Liver (tissue), 8 donors: ENCODE measurements at regions not wholly inside any gene's neighbourhood (a gene's known extent, or its start where the extent isn't known, plus 50 kb on each side); places are given as distances from the start of the nearest gene placed in this dataset.

ENCODE experiments used
- DNase-seq: peaks from one replicate; pipeline ENCODE4 v3.0.0-alpha.2; 2017; ENCODE audit warnings: low spot score
- H3K27ac ChIP-seq, 2 donors: one replicate each; pipeline ENCODE4 v1.7.0; 2013; ENCODE audit warnings: inconsistent platforms in 2 of 2, low read length in 2 of 2, control low read depth in 1 of 2, low read depth in 1 of 2, mild to moderate bottlenecking in 1 of 2
- H3K27me3 ChIP-seq, 4 donors: one replicate each; pipeline versions ENCODE4 v1.6.1 to v1.7.0; 2013; ENCODE audit warnings: low read length in 3 of 4, inconsistent platforms in 1 of 4, mild to moderate bottlenecking in 1 of 4, moderate library complexity in 1 of 4; ENCODE audit not compliant: control insufficient read depth in 4 of 4, insufficient read depth in 4 of 4
- H3K36me3 ChIP-seq, 4 donors: one replicate each; pipeline versions ENCODE4 v1.6.1 to v1.7.0; 2013; ENCODE audit warnings: low read length in 3 of 4, mild to moderate bottlenecking in 3 of 4, low read depth in 1 of 4, moderate library complexity in 1 of 4; ENCODE audit not compliant: control insufficient read depth in 4 of 4, insufficient read depth in 3 of 4
- H3K4me1 ChIP-seq, 4 donors: one replicate each; pipeline versions ENCODE4 v1.6.1 to v1.7.0; 2013; ENCODE audit warnings: low read length in 3 of 4, mild to moderate bottlenecking in 3 of 4, moderate library complexity in 1 of 4; ENCODE audit not compliant: control insufficient read depth in 4 of 4, insufficient read depth in 4 of 4
- H3K4me3 ChIP-seq, 3 donors: one replicate each; pipeline versions ENCODE4 v1.6.1 to v1.7.0; 2013; ENCODE audit warnings: low read length in 3 of 3, control low read depth in 1 of 3, low read depth in 1 of 3, mild to moderate bottlenecking in 1 of 3
- H3K9ac ChIP-seq, 2 donors: one replicate each; pipeline ENCODE4 v1.7.0; 2013; ENCODE audit warnings: low read length in 2 of 2, mild to moderate bottlenecking in 2 of 2, moderate library complexity in 2 of 2, control low read depth in 1 of 2, low read depth in 1 of 2
- H3K9me3 ChIP-seq, 4 donors: one replicate each; pipeline versions ENCODE4 v1.6.1 to v1.7.0; 2013; ENCODE audit warnings: low read length in 3 of 4; ENCODE audit not compliant: control insufficient read depth in 4 of 4
- ATF3 ChIP-seq: IDR thresholded peaks from 2 replicates; pipeline ENCODE4 v1.6.1; 2016; ENCODE audit warnings: antibody characterized with exemption
- CTCF ChIP-seq: fragments of 150-350 bp; IDR thresholded peaks from 2 replicates; pipeline ENCODE4 v1.5.1; 2017; ENCODE audit warnings: improper control_type of control experiment, low read depth, low read length; ENCODE audit not compliant: missing input control
- FOXA2 ChIP-seq: IDR thresholded peaks from 2 replicates; pipeline ENCODE4 v1.6.1; 2016; ENCODE audit warnings: antibody characterized with exemption
- GABPA ChIP-seq, 2 donors: IDR thresholded peaks in 1 of 2; conservative IDR thresholded peaks in 1 of 2; 2 replicates each; pipeline ENCODE4 v1.6.1; 2016; ENCODE audit warnings: antibody characterized with exemption in 2 of 2, mild to moderate bottlenecking in 1 of 2, moderate library complexity in 1 of 2
- HNF4A ChIP-seq, 2 donors: conservative IDR thresholded peaks; 2 replicates each; pipeline ENCODE4 v1.6.1; 2016; ENCODE audit warnings: antibody characterized with exemption in 2 of 2, mild to moderate bottlenecking in 2 of 2
- HNF4G ChIP-seq: IDR thresholded peaks from 2 replicates; pipeline ENCODE4 v1.6.1; 2016; ENCODE audit warnings: antibody characterized with exemption
- JUND ChIP-seq, 2 donors: IDR thresholded peaks; 2 replicates each; pipeline ENCODE4 v1.6.1; 2016; ENCODE audit warnings: antibody characterized with exemption in 2 of 2
- MAX ChIP-seq: IDR thresholded peaks from 2 replicates; pipeline ENCODE4 v1.6.1; 2016; ENCODE audit warnings: antibody characterized with exemption
- NR2F2 ChIP-seq: IDR thresholded peaks from 2 replicates; pipeline ENCODE4 v1.6.1; 2016; ENCODE audit warnings: antibody characterized with exemption
- RAD21 ChIP-seq, 2 donors: IDR thresholded peaks; 2 replicates each; pipeline ENCODE4 v1.6.1; 2016; ENCODE audit warnings: antibody characterized with exemption in 2 of 2, mild to moderate bottlenecking in 2 of 2
- REST ChIP-seq: IDR thresholded peaks from 2 replicates; pipeline ENCODE4 v1.6.1; 2016; ENCODE audit warnings: antibody characterized with exemption, mild to moderate bottlenecking
- SP1 ChIP-seq: IDR thresholded peaks from 2 replicates; pipeline ENCODE4 v1.6.1; 2018; ENCODE audit warnings: antibody characterized with exemption, mild to moderate bottlenecking
- ZBTB33 ChIP-seq: IDR thresholded peaks from 2 replicates; pipeline ENCODE4 v1.6.1; 2016; ENCODE audit warnings: antibody characterized with exemption
- WGBS: extraction: QIAGEN DNeasy Blood & Tissue Kit; methylation state at CpG from one replicate; pipeline ENCODE4 v1.1.7; 2013; 5-methylcytosine and 5-hydroxymethylcytosine counted together
- donor health status: healthy.
- donor health status: healthy.
- donor health status: healthy.
- donor health status: healthy.
- donor health status: healthy.

- Histone ChIP-seq H3K36me3 (no peaks in the 10 kb centered on the region), H3K4me3 (no peak overlapping the region), H3K9ac (no peak overlapping the region), H3K9me3 (no peaks in the 10 kb centered on the region), H3K27ac (no peak overlapping the region), H3K4me1 (no peaks in the 10 kb centered on the region), H3K27me3 (no peaks in the 10 kb centered on the region)
- DNase-seq, result no peak
- TF ChIP-seq JUND (IDR thresholded peaks at IDR 0.05), result no peak
- no peak for TF ChIP-seq CTCF
- TF ChIP-seq NR2F2, result no peak
- no peak for TF ChIP-seq ATF3
- no peak for TF ChIP-seq HNF4A (conservative IDR thresholded peaks at IDR 0.05)
- no peak for TF ChIP-seq SP1
- TF ChIP-seq REST, result no peak
- TF ChIP-seq GABPA (IDR thresholded peaks at IDR 0.05 in 1 of 2, conservative IDR thresholded peaks at IDR 0.05 in 1 of 2), result no peak
- TF ChIP-seq FOXA2, result no peak
- TF ChIP-seq HNF4G, result no peak
- TF ChIP-seq RAD21 (IDR thresholded peaks at IDR 0.05), result no peak
- no peak for TF ChIP-seq MAX
- 69% methylated on average over 3 of the region's 3 CpGs for WGBS
Measured at GRCh38 chr2:12131975-12132374, 385.5 kb downstream of the LPIN1 start.

GRCh38 chr2:12141618-12142258 lies 395.3 kb downstream of the LPIN1 start:
- no peaks in the 10 kb centered on the region for H3K9me3 ChIP-seq
- no peak overlapping the region for H3K27ac ChIP-seq
- H3K9ac ChIP-seq, result no peak overlapping the region
- H3K4me1 ChIP-seq, result no peaks in the 10 kb centered on the region
- H3K4me3 ChIP-seq, result no peak overlapping the region
- no peak for DNase-seq
- no peaks in the 10 kb centered on the region for H3K36me3 ChIP-seq
- TF ChIP-seq NR2F2 (no peak), RAD21 (IDR thresholded peaks at IDR 0.05) (no peak), ZBTB33 (no peak)
- H3K27me3 ChIP-seq, result no peaks in the 10 kb centered on the region
- WGBS, result 34% methylated on average over 1 of the region's 1 CpG
